22Rv1 (cell line): ENCODE measurements at regions not wholly inside any gene's neighbourhood (a gene's known extent, or its start where the extent isn't known, plus 50 kb on each side); places are given as distances from the start of the nearest gene placed in this dataset.

Experiments used
- ZFX ChIP-seq: fragments of 450-650 bp; IDR thresholded peaks from 2 replicates; pipeline ENCODE4 v1.6.1; 2017; ENCODE audit warnings: antibody characterized with exemption, borderline replicate concordance
- TF ChIP-seq, protein P1 (sequence below): fragments of 450-650 bp; IDR thresholded peaks from 2 replicates; pipeline ENCODE4 v1.5.1; 2017; ENCODE audit warnings: mild to moderate bottlenecking

DNA sequence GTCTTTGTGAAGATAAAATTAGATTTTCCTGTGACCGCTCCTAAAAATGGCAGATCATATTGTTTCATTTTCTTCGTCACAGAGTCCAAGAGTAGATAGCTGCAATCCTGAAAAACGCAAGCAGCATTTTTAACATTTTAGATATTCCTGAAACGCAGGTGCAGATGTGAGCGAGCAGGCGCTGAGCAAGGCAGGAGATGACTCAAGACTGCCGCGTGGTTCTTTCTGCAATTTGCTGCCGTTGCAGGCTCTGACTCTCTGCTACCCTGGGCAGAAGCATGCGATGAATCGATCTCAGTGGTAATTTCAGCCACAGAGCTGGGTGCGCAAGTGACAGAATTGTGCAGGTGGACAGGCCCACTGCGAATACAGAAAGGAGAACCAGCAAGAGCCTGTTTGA is 331.9 kb downstream of the ACTR3B start:
- TF ChIP-seq, protein P1, sequence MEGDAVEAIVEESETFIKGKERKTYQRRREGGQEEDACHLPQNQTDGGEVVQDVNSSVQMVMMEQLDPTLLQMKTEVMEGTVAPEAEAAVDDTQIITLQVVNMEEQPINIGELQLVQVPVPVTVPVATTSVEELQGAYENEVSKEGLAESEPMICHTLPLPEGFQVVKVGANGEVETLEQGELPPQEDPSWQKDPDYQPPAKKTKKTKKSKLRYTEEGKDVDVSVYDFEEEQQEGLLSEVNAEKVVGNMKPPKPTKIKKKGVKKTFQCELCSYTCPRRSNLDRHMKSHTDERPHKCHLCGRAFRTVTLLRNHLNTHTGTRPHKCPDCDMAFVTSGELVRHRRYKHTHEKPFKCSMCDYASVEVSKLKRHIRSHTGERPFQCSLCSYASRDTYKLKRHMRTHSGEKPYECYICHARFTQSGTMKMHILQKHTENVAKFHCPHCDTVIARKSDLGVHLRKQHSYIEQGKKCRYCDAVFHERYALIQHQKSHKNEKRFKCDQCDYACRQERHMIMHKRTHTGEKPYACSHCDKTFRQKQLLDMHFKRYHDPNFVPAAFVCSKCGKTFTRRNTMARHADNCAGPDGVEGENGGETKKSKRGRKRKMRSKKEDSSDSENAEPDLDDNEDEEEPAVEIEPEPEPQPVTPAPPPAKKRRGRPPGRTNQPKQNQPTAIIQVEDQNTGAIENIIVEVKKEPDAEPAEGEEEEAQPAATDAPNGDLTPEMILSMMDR: no peak
- no peak for TF ChIP-seq ZFX
